Tibial artery (tissue), 4 donors: ENCODE measurements at regions not wholly inside any gene's neighbourhood (a gene's known extent, or its start where the extent isn't known, plus 50 kb on each side); places are given as distances from the start of the nearest gene placed in this dataset.

Source experiments
- DNase-seq, 2 donors: peaks; one replicate each; pipeline ENCODE4 v3.0.0-alpha.2; 2019
- H3K27ac ChIP-seq, 2 donors: fragments of 200-600 bp; sonication (generic) in 1 of 2; 1 replicate in 1 of 2; 2 replicates in 1 of 2; pipeline ENCODE4 v1.5.1; 2018 to 2019; ENCODE audit warnings: mild to moderate bottlenecking in 1 of 2
- H3K27me3 ChIP-seq, 2 donors: fragments of 200-600 bp; sonication (generic) in 1 of 2; one replicate each; pipeline versions ENCODE4 v1.5.1 to v1.6.0; 2016 to 2019
- H3K36me3 ChIP-seq, 3 donors: fragments of 200-600 bp; sonication (generic) in 2 of 3; one replicate each; pipeline ENCODE4 v1.5.1; 2016 to 2019; ENCODE audit warnings: mild to moderate bottlenecking in 2 of 3
- H3K4me1 ChIP-seq, 4 donors: fragments of 200-600 bp; sonication (generic) in 2 of 4; 1 replicate in 3 of 4; 2 replicates in 1 of 4; pipeline ENCODE4 v1.5.1; 2016 to 2019
- H3K4me3 ChIP-seq, 2 donors: fragments of 200-600 bp; sonication (generic) in 1 of 2; 1 replicate in 1 of 2; 2 replicates in 1 of 2; pipeline ENCODE4 v1.5.1; 2018 to 2019; ENCODE audit warnings: mild to moderate bottlenecking in 2 of 2
- H3K9me3 ChIP-seq, 3 donors: fragments of 200-600 bp; sonication (generic) in 1 of 3; one replicate each; pipeline ENCODE4 v1.5.1; 2016 to 2019
- intact Hi-C: fragments of 100-400 bp; cut with DNase I; formaldehyde crosslinking; loops from one replicate; pipeline ENCODE4 v1.15.0; 2023; ENCODE audit warnings: low total_unique reads
- TF ChIP-seq, protein P1 (sequence below), 2 experiments: fragments of 200-600 bp in 1 of 2; fragments of 450-650 bp in 1 of 2; IDR thresholded peaks; one replicate each; pipeline ENCODE4 v1.5.1; 2017 to 2019; ENCODE audit warnings: antibody characterized with exemption in 2 of 2, mild to moderate bottlenecking in 1 of 2, moderate library complexity in 1 of 2

DNA sequence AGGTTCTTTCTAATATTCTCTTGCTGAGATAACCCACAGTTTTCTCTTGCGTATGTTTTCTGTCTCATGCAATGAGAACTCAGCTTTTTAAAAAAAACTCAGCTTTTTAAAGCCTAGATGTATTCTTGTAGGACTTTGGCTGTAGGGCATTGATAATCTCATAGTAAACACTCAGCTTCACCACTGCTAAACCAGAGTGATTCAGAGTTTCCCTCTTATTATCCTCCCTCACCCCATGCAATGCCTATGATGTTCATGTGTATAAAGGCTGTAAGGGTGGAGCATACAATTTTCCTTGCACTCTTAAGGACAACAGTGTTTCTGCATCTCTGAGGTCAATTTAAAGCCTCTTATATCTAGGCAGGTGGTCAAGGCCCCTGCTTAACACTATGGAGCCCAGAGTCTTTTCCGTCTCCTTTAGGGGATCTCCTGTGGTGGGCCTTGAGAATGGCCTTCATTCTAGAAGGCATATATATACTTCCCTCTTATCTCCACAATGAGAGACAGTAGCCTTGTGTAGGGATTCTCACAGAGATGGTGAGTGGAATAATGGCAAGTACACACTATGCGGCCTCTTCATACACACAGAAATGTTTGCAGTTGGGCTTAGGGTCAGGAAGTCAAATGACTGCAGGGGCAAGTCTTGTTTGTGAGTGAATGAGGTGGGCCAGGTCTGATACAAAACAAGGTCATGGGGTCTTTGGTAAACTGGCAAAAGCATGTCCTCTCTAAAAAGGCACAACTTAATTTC, 279.6 kb downstream of the HS3ST3A1 start:
- Histone ChIP-seq H3K27me3 (no peaks in the 10 kb centered on the region), H3K9me3 (no peaks in the 10 kb centered on the region), H3K36me3 (no peaks in the 10 kb centered on the region), H3K4me3 (no peak overlapping the region), H3K27ac (no peak overlapping the region), H3K4me1 (no peaks in the 10 kb centered on the region)
- intact Hi-C loops = no loop called here
- no peak for DNase-seq
- TF ChIP-seq, protein P1, sequence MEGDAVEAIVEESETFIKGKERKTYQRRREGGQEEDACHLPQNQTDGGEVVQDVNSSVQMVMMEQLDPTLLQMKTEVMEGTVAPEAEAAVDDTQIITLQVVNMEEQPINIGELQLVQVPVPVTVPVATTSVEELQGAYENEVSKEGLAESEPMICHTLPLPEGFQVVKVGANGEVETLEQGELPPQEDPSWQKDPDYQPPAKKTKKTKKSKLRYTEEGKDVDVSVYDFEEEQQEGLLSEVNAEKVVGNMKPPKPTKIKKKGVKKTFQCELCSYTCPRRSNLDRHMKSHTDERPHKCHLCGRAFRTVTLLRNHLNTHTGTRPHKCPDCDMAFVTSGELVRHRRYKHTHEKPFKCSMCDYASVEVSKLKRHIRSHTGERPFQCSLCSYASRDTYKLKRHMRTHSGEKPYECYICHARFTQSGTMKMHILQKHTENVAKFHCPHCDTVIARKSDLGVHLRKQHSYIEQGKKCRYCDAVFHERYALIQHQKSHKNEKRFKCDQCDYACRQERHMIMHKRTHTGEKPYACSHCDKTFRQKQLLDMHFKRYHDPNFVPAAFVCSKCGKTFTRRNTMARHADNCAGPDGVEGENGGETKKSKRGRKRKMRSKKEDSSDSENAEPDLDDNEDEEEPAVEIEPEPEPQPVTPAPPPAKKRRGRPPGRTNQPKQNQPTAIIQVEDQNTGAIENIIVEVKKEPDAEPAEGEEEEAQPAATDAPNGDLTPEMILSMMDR (IDR thresholded peaks at IDR 0.05) = no peak

DNA sequence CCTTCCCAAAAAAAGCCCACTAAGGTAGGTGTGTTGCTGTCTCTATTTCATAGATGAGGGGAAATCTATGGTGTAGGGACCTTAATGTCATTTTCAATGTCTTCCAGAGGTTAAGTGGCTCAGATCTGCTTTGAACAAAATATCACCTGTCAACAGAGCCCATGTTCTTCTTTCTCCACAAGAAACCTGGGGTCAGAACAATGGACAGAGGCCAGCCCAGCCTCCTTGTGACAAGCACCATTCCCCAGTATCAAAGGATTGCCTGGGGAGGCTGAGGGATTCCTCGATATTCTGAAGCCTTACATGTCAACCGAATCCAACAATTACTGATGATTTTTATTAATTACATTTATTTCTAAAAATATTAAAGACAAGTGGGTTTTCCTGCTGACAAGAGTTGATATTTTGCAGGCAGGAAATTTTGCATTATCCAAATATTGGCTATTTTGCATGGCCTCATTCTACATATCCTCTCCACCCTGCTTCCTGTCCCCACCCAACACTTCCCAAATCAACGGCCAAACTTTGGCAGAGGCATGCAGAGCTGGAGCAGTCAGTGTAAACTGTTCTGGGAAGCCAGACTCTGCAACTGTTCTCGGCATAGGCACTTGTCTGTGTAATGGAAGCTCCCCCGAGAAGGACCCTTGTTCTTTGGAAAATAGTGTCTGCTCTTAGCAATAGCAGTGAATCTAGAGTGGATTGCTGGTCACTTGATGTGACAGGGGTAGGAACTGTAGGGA, 281.5 kb downstream of the HS3ST3A1 start:
- TF ChIP-seq, protein P1 (IDR thresholded peaks at IDR 0.05) = no peak
- no peak overlapping the region for H3K27ac ChIP-seq
- intact Hi-C loops = no loop called here

DNA sequence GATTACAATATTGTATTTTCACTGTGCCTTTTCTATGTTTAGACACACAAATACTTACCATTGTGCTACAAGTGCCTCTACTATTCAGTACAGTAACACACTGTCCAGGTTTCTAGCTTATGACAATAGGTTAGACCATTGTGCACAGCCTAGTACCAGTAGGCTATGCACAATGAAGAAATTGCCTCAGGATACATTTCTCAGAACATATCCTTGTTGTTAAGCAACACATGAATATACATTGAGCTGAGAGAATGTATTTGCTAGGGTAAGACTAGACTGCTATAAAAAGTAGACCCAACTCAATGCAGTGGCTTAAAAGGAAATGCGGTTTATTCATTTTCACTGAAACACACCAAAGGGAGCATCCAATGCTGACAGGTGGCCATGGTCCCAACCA, 285.1 kb downstream of the HS3ST3A1 start:
- Histone ChIP-seq H3K4me3 (no peak overlapping the region), H3K27ac (no peak overlapping the region), H3K36me3 (no peaks in the 10 kb centered on the region), H3K4me1 (no peaks in the 10 kb centered on the region), H3K27me3 (no peaks in the 10 kb centered on the region), H3K9me3 (no peaks in the 10 kb centered on the region)
- intact Hi-C loops = no loop called here
- no peak for DNase-seq
- TF ChIP-seq, protein P1 (IDR thresholded peaks at IDR 0.05) = no peak

More for the DNA sequence above, 281.5 kb downstream of the HS3ST3A1 start:
- H3K9me3 ChIP-seq = no peaks in the 10 kb centered on the region
- no peak for DNase-seq
- H3K4me1 ChIP-seq = no peaks in the 10 kb centered on the region
- no peaks in the 10 kb centered on the region for H3K36me3 ChIP-seq
- H3K27me3 ChIP-seq = no peaks in the 10 kb centered on the region
- no peak overlapping the region for H3K4me3 ChIP-seq

DNA sequence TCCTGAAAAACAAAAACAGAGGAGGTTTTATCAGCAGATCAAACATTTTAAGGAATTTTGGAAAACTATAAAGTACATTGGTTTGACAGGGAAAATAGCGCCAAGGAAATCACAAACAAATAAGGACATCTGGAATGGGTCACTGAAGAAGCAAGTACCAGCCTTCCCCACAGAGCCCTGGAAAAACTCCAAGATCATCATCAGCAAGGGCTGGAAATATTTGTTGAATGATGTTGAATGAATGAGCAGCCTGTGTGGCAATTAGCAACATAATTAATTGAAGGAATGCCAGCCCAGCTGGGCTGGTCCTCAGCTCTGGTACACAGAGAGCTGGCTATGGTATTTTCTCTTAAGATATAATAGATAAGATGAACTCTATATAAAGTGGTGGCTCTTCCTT, 290.4 kb downstream of the HS3ST3A1 start:
- DNase-seq = no peak
- Histone ChIP-seq H3K27me3 (no peaks in the 10 kb centered on the region), H3K36me3 (no peaks in the 10 kb centered on the region), H3K4me3 (no peak overlapping the region), H3K4me1 (no peaks in the 10 kb centered on the region), H3K27ac (no peak overlapping the region), H3K9me3 (no peaks in the 10 kb centered on the region)
- intact Hi-C loops = no loop called here
- TF ChIP-seq, protein P1 (IDR thresholded peaks at IDR 0.05) = no peak

DNA sequence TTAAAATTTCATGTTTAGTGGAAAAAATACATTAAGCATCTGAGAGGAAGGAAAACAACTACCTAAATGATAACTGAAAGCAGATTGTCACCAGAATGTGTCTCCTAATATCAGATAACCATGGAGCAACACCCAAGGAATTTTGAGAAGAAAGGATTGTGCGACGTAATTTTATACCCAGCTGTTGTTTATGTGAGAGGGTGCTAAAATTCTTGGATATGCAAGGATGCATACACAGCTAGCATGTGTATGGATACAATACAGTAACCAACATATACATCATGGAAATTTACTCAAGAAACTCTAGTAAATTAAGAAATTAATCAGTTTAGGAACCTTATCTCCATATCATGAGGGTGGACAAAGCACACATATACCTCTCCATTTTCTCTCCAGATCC, 290.9 kb downstream of the HS3ST3A1 start:
- H3K4me3 ChIP-seq = no peak overlapping the region
- intact Hi-C loops = no loop called here
- TF ChIP-seq, protein P1 (IDR thresholded peaks at IDR 0.05) = no peak
- H3K27me3 ChIP-seq = no peaks in the 10 kb centered on the region
- no peaks in the 10 kb centered on the region for H3K9me3 ChIP-seq
- H3K4me1 ChIP-seq = no peaks in the 10 kb centered on the region
- H3K27ac ChIP-seq = no peak overlapping the region
- no peak for DNase-seq
- H3K36me3 ChIP-seq = no peaks in the 10 kb centered on the region
